DMS153 treated with DMSO at 0.1 percent for 48 hours (cell line): ENCODE measurements at regions not wholly inside any gene's neighbourhood (a gene's known extent, or its start where the extent isn't known, plus 50 kb on each side); places are given as distances from the start of the nearest gene placed in this dataset.

Experiments used
- DNase-seq: peaks from one replicate; lab custom pipeline; 2025; ENCODE audit not compliant: unreplicated experiment; lab: John Stamatoyannopoulos, UW

DNA sequence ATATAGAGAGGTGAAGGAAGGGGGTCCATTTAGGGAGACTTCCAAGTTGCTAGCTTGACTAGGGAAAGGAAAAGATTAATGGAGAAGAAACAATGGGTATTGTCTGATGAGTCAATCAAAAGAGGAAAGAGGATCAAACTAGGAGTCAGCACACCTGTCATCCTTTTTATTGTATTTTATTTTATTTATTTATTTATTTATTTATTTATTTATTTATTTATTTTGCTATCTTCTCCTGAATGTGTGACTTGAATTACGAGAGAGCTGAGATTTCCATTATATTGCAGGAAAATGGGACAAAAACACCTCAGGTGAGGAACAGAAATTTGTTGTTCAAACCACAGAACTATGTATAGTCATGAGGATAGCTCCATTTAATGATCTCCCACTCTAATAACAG lies 58.9 kb downstream of the NUDT11 start:
- DNase-seq: no peak

GRCh38 chrX:51435101-51435500 lies 61.3 kb downstream of the NUDT11 start:
- DNase-seq: no peak

GRCh38 chrX:51421972-51422597 lies 74.3 kb downstream of the NUDT11 start:
- DNase-seq: no peak

GRCh38 chrX:51420610-51421009 lies 75.8 kb downstream of the NUDT11 start:
- peak; percentile 2 for DNase-seq

GRCh38 chrX:51408462-51408861 lies 75.8 kb downstream of the NUDT10 start:
- no peak for DNase-seq

DNA sequence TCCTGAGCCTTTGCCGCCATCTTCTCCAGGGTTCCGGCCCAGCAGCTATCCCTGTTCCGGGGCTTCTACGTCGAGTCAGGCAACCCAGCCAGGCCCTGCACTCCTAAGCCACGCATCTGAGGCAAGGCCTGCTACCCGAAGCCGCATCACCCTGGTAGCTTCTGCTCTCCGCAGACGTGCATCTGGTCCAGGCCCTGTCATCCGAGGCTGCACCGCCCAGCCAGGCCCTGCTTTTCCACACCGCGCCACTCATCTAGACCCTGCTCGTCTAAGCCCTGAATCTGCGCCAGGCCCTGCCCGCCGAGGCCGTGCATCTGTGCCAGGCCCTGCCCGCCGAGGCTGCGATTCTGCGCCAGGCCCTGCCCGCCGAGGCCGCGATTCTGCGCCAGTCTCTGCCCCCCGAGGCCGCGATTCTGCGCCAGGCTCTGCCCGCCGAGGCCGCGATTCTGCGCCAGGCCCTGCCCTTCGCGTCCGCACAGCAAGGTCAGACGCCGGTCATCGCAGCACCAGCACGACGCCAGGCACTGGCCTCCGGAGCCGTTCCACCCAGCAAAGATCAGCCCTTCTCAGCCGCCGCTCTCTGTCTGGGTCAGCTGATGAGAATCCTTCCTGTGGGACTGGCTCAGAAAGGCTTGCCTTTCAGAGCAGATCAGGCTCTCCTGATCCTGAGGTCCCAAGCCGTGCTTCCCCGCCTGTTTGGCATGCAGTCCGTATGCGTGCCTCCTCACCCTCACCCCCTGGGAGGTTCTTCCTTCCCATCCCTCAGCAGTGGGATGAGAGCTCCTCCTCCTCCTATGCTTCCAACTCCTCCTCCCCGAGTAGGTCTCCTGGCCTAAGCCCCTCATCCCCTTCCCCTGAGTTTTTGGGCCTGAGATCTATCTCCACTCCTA lies 75.1 kb downstream of the NUDT10 start:
- no peak for DNase-seq

DNA sequence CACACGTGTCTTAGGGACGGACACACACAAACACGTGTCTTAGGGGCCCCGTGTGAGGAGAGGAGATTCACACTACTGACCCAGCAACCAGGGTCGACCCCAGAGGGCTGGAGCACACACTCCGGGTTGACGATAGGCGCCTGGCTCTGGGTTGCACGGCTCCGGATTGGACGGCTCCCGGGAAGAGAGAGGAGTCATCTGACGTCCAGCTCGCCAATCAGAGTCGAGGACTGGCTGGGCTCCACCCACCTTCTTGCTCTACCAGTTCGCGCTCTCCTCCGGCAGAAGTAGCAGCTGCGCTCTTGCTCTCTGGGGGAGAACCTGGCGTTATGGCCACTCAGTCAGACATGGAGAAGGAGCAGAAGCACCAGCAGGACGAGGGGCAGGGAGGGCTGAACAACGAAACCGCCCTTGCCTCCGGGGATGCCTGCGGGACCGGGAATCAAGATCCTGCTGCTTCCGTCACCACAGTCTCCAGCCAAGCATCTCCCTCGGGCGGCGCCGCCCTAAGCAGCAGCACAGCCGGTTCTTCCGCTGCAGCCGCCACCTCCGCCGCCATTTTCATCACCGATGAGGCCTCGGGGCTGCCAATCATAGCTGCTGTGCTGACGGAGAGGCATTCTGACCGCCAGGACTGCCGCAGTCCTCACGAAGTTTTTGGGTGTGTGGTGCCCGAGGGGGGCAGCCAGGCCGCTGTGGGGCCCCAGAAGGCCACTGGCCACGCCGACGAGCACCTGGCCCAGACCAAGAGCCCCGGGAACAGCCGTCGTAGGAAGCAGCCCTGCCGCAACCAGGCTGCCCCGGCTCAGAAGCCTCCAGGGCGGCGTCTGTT lies 74.3 kb downstream of the NUDT10 start:
- no peak for DNase-seq

DNA sequence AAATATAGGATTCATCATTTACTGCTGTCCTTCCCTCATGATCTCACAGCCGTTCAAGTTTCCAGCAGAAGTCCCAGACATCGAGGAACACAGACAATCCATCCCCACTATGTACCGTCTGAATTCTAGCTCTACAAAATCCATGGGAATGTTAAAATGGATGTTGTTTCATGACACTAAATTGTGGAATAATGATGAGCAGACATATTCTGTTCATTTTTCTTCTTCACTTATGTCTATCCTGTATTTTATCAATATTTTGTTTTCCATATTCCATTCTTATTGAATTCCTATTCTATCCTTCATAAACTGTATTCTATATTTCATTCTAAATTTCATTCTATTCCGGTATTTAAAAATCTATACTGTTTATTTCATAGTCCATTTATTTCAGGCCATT lies 71.8 kb downstream of the NUDT10 start:
- no peak for DNase-seq

DNA sequence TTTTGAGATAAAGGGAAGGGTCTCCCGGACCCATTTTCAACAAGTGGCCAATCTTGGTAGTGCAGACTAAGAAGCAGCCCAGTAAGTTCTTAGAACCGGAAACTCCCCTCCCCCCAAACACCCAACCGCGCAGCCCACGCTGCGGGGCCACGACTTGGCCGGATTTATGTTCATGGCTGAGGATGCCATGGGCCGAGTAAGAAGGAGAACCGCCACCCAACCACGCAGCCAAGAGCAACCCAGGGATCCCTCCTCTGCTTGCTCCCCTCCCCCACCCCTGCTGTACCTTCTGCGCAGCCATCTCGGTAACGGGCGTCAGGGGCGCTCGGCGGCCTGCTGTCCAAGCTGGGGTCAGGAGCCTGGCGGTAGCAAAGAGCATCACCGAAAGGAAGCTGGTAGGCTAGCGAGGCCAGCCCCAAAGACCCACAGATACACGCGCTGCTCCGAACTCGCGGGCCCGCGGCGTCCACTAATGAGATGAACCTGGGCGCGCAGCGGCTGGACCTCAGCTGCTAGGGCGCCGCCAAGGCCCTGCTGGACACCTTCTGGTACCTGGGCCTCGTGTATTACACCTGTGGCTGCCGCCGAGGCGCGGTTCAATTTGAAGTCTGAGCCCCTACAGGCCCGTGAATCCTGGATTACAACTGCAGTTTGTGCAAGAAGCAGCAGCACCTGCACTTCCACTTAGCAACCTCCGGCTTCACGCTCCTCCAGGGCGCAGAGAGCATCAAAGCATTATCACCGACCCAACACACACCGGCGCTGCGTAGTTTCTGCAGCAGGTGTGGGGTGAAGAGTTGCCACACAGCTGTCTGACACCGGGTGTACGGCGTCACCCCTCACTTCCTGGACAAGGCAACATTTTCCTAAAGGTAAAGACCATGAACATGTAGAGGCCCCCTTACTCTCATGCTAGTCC lies 63.4 kb downstream of the NUDT10 start:
- DNase-seq: no peak

GRCh38 chrX:51395480-51395809 lies 62.8 kb downstream of the NUDT10 start:
- DNase-seq: no peak
